COLO668 (cell line): ENCODE measurements at regions not wholly inside any gene's neighbourhood (a gene's known extent, or its start where the extent isn't known, plus 50 kb on each side); places are given as distances from the start of the nearest gene placed in this dataset.

Source experiments
- DNase-seq: peaks from one replicate; lab custom pipeline; 2025; ENCODE audit not compliant: unreplicated experiment; lab: John Stamatoyannopoulos, UW

DNA sequence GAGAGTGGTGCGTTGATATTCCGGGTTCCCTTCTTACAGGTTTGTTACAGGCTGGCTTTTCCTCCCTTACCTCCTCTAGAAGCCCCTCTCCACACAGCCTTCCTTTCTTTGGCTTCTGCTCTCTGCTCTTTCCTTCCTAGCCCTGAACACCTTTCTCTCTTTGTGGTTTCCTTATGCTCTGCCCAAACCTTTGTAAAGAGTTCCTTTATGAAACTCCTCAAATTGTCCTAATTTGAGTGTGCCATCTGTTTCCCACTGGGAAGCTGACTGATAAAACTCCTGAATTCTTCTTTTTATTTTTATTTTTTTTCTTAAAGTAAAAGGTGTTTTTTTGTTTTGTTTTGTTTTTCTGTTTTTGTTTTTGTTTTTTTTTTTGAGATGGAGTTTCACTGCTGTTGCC is 60.1 kb upstream of the OTX2 start:
- DNase-seq, result no peak

DNA sequence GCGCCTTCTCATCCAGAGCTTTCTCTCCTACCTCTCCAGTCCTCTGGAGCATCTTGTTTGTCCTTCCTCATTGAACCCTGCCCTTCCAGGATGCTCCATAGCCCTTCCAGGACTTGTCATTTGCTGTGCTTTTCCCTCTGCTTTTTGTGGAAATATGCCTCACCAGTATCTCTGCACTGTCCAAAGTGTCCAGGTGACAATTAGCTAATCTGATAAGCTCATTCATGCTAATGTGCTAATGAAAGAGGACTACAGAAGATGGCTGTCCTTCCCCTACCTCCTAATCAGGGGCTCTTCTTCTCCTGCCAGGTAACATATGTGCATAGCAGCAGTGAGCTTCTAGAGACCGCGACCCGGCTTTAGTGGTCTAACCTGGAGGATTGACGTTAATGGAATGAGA is 58.4 kb upstream of the OTX2 start:
- DNase-seq, result no peak

DNA sequence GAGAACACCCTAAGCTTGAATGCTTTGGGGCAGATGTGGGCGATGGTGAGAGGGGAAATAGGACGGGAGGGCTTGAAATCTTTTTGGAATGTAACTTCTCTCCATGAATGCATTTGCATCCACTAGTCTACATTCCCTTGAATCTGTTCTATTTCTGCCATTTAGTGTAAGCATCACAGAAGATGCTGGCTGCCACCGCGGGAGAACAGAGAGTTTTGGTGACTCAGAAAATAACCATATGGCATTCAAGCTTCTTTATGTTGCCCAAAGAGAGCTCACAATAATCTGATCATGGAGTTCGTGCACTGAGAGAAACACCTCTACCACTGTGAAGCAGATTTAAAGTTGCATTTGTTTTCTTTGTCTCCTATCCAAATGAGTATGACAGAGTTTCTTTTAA is 52.6 kb upstream of the OTX2 start:
- no peak for DNase-seq

DNA sequence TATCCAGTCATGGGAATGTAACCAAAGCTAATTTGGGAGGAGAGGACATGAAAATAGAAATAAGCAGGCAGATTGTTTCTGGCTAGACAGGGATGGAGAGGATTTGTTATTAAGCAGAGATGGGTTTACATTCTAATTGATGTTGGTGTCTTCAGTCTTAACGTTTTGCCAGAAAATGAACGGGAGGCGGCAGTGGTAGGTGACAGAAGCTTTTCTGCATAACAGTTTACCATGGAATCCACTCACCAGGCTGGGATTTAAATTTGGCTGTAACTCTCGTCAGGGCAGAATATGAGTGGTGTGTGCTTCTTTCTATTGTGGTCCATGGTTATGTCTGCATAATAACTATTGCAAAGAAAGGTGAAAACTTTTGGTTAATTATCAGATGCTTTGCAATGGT is 50.2 kb upstream of the OTX2 start:
- DNase-seq, result no peak
